GM12878 (cell line): ENCODE measurements at regions not wholly inside any gene's neighbourhood (a gene's known extent, or its start where the extent isn't known, plus 50 kb on each side); places are given as distances from the start of the nearest gene placed in this dataset.

Experiments
- ATAC-seq: fragments of 200-7000 bp; cut with Tn5 transposase; 3 replicates; pipeline ENCODE4 v1.9.1; 2020; ENCODE audit warnings: mild to moderate bottlenecking, moderate library complexity
- BruUV-seq: library from RNA; stranded (reverse); fragments of 400-500 nt; replicated peaks from 2 replicates; lab custom pipeline; 2021; lab: Mats Ljungman, UMichigan
- CTCF ChIA-PET: fragments of 300-600 bp; sonication (Branson Sonifier 250); formaldehyde crosslinking; extraction: SDS; loops from one replicate; lab custom pipeline; 2021; ENCODE audit warnings: inconsistent platforms; lab: Yijun Ruan, JAX
- POLR2A ChIA-PET: fragments of 350-600 bp; formaldehyde crosslinking; extraction: SDS; loops from one replicate; lab custom pipeline; 2021; ENCODE audit warnings: inconsistent platforms; lab: Charles Lee
- RAD21 ChIA-PET: fragments of 300-600 bp; sonication (Branson Sonifier 250); formaldehyde crosslinking; loops from one replicate; lab custom pipeline; 2023; ENCODE audit warnings: antibody characterized with exemption; ENCODE audit not compliant: unreplicated experiment; lab: Charles Lee
- SMC1A ChIA-PET: fragments of 300-600 bp; sonication (Branson Sonifier 250); formaldehyde crosslinking; loops from one replicate; lab custom pipeline; 2023; ENCODE audit not compliant: unreplicated experiment, uncharacterized antibody; lab: Charles Lee
- DNase-seq: peaks from one replicate; pipeline ENCODE4 v3.0.0-alpha.2; 2011; ENCODE audit warnings: low read depth, low spot score
- FAIRE-seq: peaks from 3 replicates; lab custom pipeline; 2011; peaks lifted over from hg19 to GRCh38; lab: Jason Lieb, UNC
- H2AFZ ChIP-seq: 2 replicates; pipeline ENCODE4 v1.6.0; 2011; ENCODE audit warnings: low read depth, low read length, control low read depth; ENCODE audit not compliant: control insufficient read depth
- H3K27ac ChIP-seq: 2 replicates; pipeline ENCODE4 v1.5.1; 2011; ENCODE audit warnings: control low read depth; ENCODE audit not compliant: control insufficient read depth, insufficient read depth
- H3K27me3 ChIP-seq, 2 experiments: replicated peaks in 1 of 2; 2 replicates each; pipeline versions ENCODE4 v1.6.0 to v1.6.1; 2011; ENCODE audit warnings: low read length in 1 of 2; ENCODE audit not compliant: control insufficient read depth in 2 of 2, insufficient read depth in 2 of 2
- H3K36me3 ChIP-seq, 2 experiments: 2 replicates each; pipeline ENCODE4 v1.5.1; 2011; ENCODE audit warnings: low read length in 1 of 2; ENCODE audit not compliant: control insufficient read depth in 2 of 2, insufficient read depth in 2 of 2
- H3K4me1 ChIP-seq: 2 replicates; pipeline ENCODE4 v1.6.1; 2011; ENCODE audit warnings: mild to moderate bottlenecking, low read length, moderate library complexity, mixed read lengths; ENCODE audit not compliant: control insufficient read depth, insufficient read depth
- H3K4me2 ChIP-seq: 2 replicates; pipeline ENCODE4 v1.6.0; 2011; ENCODE audit warnings: control low read depth; ENCODE audit not compliant: control insufficient read depth, insufficient read depth
- H3K4me3 ChIP-seq: fragments of 200-600 bp; sonication (generic); 2 replicates; pipeline ENCODE4 v1.5.1; 2016
- H3K79me2 ChIP-seq: 2 replicates; pipeline ENCODE4 v1.6.0; 2011; ENCODE audit warnings: low read length; ENCODE audit not compliant: control insufficient read depth, insufficient read depth
- H3K9ac ChIP-seq: 2 replicates; pipeline ENCODE4 v1.8.0; 2011; ENCODE audit warnings: low read length, control low read depth, mixed read lengths; ENCODE audit not compliant: control insufficient read depth, insufficient read depth
- H3K9me3 ChIP-seq: replicated peaks from 3 replicates; pipeline ENCODE4 v1.5.1; 2011; ENCODE audit warnings: mild to moderate bottlenecking, low read length; ENCODE audit not compliant: control insufficient read depth, insufficient read depth
- H4K20me1 ChIP-seq: 2 replicates; pipeline ENCODE4 v1.6.0; 2011; ENCODE audit not compliant: control insufficient read depth, insufficient read depth
- BHLHE40 ChIP-seq, 2 experiments: fragments of 450-650 bp in 1 of 2; IDR thresholded peaks; 2 replicates each; pipeline ENCODE4 v1.6.1; 2011 to 2017; ENCODE audit warnings: low read depth in 2 of 2, borderline replicate concordance in 1 of 2, improper control_type of control experiment in 1 of 2, low read length in 1 of 2, mild to moderate bottlenecking in 1 of 2
- CBFB ChIP-seq: IDR thresholded peaks from 2 replicates; pipeline ENCODE4 v1.6.1; 2016; ENCODE audit warnings: antibody characterized with exemption, low read depth
- DPF2 ChIP-seq: fragments of 450-650 bp; IDR thresholded peaks from 2 replicates; pipeline ENCODE4 v1.6.1; 2017; ENCODE audit warnings: mild to moderate bottlenecking
- E2F8 ChIP-seq: fragments of 450-650 bp; IDR thresholded peaks from 2 replicates; pipeline ENCODE4 v1.6.1; 2018; ENCODE audit warnings: mild to moderate bottlenecking, low read depth, moderate library complexity; ENCODE audit not compliant: partially characterized antibody
- ETV6 ChIP-seq, 2 experiments: fragments of 450-650 bp in 1 of 2; IDR thresholded peaks in 1 of 2; conservative IDR thresholded peaks in 1 of 2; 2 replicates each; pipeline ENCODE4 v1.6.1; 2014; ENCODE audit warnings: antibody characterized with exemption in 1 of 2, borderline replicate concordance in 1 of 2, low read depth in 1 of 2, mild to moderate bottlenecking in 1 of 2, moderate library complexity in 1 of 2
- HCFC1 ChIP-seq: fragments of 150-350 bp; IDR thresholded peaks from 2 replicates; pipeline ENCODE4 v1.6.1; 2014; ENCODE audit warnings: low read length
- IRF5 ChIP-seq: fragments of 450-650 bp; IDR thresholded peaks from 2 replicates; pipeline ENCODE4 v1.6.1; 2017; ENCODE audit warnings: borderline replicate concordance
- PAX8 ChIP-seq: fragments of 450-650 bp; IDR thresholded peaks from 2 replicates; pipeline ENCODE4 v1.6.1; 2017; ENCODE audit warnings: mild to moderate bottlenecking, moderate library complexity
- POLR2AphosphoS5 ChIP-seq: IDR thresholded peaks from 2 replicates; pipeline ENCODE4 v1.6.1; 2011; ENCODE audit warnings: mild to moderate bottlenecking, low read length, inconsistent platforms
- STAT3 ChIP-seq: IDR thresholded peaks from 2 replicates; pipeline ENCODE4 v1.6.1; 2011; ENCODE audit warnings: low read depth, low read length, improper control_type of control experiment
- TAF1 ChIP-seq: IDR thresholded peaks from 2 replicates; pipeline ENCODE4 v1.6.1; 2011; ENCODE audit warnings: mild to moderate bottlenecking, low read depth, low read length, borderline replicate concordance
- YBX1 ChIP-seq: fragments of 450-650 bp; IDR thresholded peaks from 2 replicates; pipeline ENCODE4 v1.6.1; 2016; ENCODE audit warnings: antibody characterized with exemption
- WGBS: methylation state at CpG from one replicate; pipeline ENCODE4 v1.1.6; 2016; ENCODE audit warnings: low lambda C conversion rate; ENCODE audit not compliant: insufficient replicate concordance, insufficient coverage; ENCODE audit errors: missing lambda C conversion rate; 5-methylcytosine and 5-hydroxymethylcytosine counted together
- in situ Hi-C: fragments of 300-500 bp; cut with MboI; formaldehyde crosslinking; loops from 9 replicates; pipeline ENCODE4 v1.14.3; 2018; ENCODE audit warnings: mixed read lengths
- intact Hi-C: fragments of 100-400 bp; cut with micrococcal nuclease; formaldehyde crosslinking; loops from one replicate; pipeline ENCODE4 v1.14.2; 2022; ENCODE audit not compliant: unreplicated experiment

DNA sequence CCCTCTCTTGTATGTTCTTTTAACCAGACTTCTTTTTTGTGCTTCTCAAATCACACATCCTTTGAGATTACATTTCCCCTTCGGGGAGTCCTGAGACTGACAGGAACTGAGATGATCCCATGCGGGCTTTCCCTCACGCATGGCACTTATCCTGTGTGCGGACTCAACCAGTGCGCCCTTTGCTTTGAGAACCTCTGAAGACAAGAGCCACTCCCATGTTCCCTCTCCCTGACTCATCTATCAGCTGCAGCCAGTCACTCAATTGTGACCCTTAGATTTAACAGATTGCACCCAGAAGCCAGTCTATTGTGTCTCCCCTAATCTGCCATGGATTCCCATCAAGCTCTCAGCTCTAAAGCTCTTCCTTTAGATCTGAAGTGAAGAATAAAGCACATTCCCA, 353.9 kb upstream of the MEOX2 start:
- Histone ChIP-seq H2AFZ (no peak overlapping the region), H4K20me1 (no peaks in the 10 kb centered on the region), H3K36me3 (no peaks in the 10 kb centered on the region), H3K9ac (no peak overlapping the region), H3K4me3 (no peak overlapping the region), H3K27me3 (no peaks in the 10 kb centered on the region), H3K4me2 (no peak overlapping the region), H3K79me2 (no peaks in the 10 kb centered on the region), H3K4me1 (no peaks in the 10 kb centered on the region), H3K27ac (no peak overlapping the region), H3K9me3 (no peaks in the 10 kb centered on the region)
- BruUV-seq: no TSS peak
- FAIRE-seq (no peak), DNase-seq (no peak), ATAC-seq (no peak)
- ChIA-PET POLR2A (no interaction called here), SMC1A (no interaction called here), CTCF (no interaction called here), RAD21 (no interaction called here)
- in situ Hi-C loops: no loop called here
- no peak for TF ChIP-seq POLR2AphosphoS5
- no peak for TF ChIP-seq ETV6 (conservative IDR thresholded peaks at IDR 0.05 in 1 of 2, IDR thresholded peaks at IDR 0.05 in 1 of 2; ENCODE audit: borderline replicate concordance in 1 of 2, low read depth in 1 of 2)
- no peak for TF ChIP-seq E2F8
- no peak for TF ChIP-seq YBX1
- no peak for TF ChIP-seq STAT3
- no peak for TF ChIP-seq IRF5
- TF ChIP-seq DPF2: no peak
- no peak for TF ChIP-seq BHLHE40 (IDR thresholded peaks at IDR 0.05; ENCODE audit: borderline replicate concordance in 1 of 2, low read depth in 2 of 2, low read length in 1 of 2)
- TF ChIP-seq TAF1: no peak
- TF ChIP-seq HCFC1: no peak
- TF ChIP-seq PAX8: no peak
- TF ChIP-seq CBFB: no peak
- WGBS: 78% methylated on average over 5 of the region's 5 CpGs
- intact Hi-C loops: no loop called here
